ENCODE measurements at regions not wholly inside any gene's neighbourhood (a gene's known extent, or its start where the extent isn't known, plus 50 kb on each side); places are given as distances from the start of the nearest gene placed in this dataset.
A peak's percentile ranks its signal among the peaks of the same experiment; 100 is the strongest.
"Not testable (repeated sequence)": the region's sequence is repeated elsewhere in the genome, so short reads cannot be mapped to it uniquely, and the experiment has no call there.

DNA sequence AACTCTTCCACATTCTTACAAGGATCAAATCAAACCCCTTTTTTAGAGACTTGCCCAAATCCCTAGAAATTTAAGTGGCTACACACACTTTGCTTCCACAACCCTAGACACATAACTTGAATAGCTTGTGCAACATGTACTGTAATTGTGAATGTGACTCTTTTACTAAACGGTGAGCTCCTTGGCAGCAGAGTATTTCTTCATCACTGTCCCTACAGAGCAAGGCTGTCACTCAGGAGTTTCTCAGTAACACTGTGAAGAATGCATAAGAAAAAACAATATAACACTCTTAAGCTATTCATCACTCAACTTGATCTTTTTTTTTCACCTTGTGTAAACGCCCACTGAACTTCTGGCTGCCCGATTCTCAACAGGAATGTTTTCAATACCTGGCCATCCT, 53.8 kb upstream of the ADAMTS18 start:
- no peak overlapping the region for H3K4me3 ChIP-seq (ENCODE audit: low read depth, low read length)

DNA sequence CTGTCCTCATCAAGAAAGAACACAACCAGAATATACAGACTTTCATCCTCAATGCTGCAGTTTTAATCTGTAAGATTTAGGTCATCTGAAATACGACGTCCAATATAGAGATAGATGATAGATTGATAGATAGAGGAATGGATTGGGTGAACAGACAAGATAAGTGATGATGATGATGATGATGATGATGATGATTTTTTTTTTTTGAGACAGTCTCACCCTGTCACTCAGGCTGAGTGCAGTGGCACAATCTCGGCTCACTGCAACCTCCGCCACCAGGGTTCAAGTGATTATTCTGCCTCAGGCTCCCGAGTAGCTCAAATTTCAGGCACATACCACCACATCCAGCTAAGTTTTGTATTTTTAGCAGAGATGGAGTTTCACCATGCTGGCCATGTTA, 56.3 kb upstream of the ADAMTS18 start:
- H3K4me3 ChIP-seq (ENCODE audit: low read depth, low read length): no peak overlapping the region

More for the DNA sequence above, 53.8 kb upstream of the ADAMTS18 start:
- no peak for DNase-seq (ENCODE audit: low read depth)

DNA sequence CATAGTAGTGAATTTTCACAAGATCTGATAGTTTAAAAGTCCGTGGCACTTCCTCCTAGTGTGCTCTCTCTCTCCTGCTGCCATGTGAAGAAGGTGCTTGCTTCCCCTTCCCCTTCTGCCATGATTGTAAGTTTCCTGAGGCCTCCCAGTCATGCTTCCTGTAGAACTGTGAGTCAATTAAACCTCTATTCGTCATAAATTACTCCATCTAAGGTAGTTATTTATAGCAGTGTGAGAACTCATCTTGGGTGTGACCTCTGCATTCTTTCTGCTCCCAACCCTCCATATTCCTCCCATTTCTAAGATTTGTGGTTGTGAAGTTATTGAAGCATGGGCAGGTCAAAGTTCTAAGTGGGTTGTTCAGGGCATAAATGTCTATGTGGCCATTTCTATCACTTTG, 62.1 kb upstream of the ADAMTS18 start:
- no peak for DNase-seq (ENCODE audit: low read depth)
- no peak overlapping the region for H3K4me3 ChIP-seq (ENCODE audit: low read depth, low read length)

More for the DNA sequence above, 56.3 kb upstream of the ADAMTS18 start:
- DNase-seq (ENCODE audit: low read depth): no peak

DNA sequence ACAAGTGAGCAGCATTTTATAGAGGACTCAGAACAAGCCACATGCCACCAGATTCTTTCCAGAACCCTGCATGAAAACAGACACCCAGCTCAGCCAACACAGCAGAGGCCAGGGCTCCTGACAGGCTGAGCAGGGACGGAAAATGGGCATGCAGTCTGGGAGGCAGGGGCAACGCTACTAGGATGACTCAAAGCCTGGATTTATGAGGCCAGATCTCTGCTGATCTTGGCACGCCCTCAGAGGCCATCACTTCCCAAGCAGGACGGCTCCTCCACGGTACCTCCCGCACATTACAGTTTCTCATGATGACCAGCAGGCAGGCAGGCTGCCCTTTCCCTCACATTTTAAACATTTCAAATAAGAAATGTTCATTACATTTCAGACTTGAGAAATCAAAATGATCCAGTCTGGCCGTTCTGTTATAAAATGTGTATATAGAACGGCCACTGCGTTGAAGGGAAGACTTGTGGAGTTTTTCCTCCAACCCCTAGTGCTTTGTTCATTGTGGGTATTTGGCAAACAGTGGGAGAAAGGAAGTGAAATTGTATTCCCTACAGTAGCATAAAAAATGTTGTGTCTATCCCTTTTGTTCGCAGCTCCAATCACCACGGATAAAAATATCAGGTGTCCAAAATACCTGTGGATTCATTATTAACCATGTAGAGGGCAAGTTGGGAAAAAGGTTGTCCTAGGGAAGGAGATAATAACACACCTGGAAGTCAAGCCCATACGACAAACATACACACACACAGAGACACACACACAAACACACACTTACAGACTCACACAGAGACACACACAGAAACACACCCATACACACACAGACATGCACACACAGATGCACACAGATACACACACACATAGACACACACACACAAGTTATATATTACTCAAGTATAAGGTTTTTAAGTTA, 64.8 kb upstream of the ADAMTS18 start:
- DNase-seq (ENCODE audit: low read depth): peak; percentile 42
- no peak overlapping the region for H3K4me3 ChIP-seq (ENCODE audit: low read depth, low read length)

DNA sequence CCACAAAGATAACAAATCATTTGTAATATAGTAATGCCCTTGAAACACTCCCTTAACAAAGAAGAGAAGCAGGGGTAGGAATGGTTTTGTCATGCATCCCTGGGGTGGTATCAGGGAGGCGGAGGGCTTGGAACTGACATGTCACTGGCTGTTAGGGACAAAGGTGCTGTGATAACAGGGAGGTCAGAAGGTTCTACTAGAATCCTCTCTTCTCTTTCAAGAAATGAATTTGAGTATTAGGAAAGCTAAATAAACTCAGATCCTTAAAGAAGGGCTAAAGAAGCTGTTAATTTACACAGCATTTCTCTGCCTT, 65.4 kb upstream of the ADAMTS18 start:
- no peak for DNase-seq (ENCODE audit: low read depth)
- no peak overlapping the region for H3K4me3 ChIP-seq (ENCODE audit: low read depth, low read length)

DNA sequence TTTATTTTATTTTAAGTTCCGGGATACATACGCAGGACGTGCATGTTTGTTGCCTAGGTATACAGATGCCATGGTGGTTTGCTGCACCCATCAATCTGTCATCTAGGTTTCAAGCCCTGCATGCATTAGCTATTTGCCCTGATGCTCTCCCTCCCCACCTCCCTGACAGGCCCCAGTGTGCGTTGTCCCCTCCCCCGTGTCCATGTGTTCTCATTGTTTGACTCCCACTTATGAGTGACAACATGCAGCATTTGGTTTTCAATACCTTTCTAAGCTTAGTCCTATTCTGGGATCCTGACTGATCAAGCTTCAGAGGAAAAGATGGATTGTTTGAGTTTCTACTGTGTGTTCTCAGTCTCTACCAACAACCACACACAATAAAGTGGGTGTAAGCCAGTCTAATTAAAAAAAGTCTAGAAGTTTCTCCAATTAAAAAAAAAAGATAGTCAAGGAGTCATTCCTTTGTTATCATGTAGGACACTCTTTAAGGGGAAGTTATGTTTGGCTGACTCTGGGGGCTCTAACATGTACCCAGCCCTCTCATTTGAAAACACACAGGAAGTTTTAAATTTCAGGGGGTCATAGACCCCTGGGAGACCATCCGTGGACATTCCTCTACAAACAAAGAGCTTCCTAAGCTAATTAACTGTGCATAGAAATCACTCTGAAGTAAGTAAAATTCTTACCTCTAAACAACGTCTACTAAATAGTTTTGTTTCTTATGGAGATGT, 66.3 kb upstream of the ADAMTS18 start:
- no peak for DNase-seq (ENCODE audit: low read depth)
- no peak overlapping the region for H3K4me3 ChIP-seq (ENCODE audit: low read depth, low read length)

DNA sequence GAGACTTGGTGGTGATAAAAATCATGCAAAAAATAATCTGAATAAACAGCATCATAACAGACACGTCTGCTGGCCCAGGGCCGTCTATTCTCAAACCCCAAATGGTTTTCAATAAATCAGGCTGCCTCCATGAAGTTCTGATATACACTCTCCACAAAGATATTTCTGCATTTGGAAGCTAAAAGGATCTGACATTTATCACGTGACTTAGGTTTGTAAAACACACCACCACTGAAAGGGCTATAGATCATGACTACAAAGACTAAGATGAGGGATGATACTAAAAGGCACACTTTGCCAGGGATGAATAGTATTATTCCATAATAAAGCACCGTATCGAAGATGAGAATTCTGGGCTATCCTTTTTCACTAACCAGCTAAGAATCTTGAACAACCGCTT, 67.6 kb upstream of the ADAMTS18 start:
- H3K4me3 ChIP-seq (ENCODE audit: low read depth, low read length): no peak overlapping the region
- DNase-seq (ENCODE audit: low read depth): no peak

DNA sequence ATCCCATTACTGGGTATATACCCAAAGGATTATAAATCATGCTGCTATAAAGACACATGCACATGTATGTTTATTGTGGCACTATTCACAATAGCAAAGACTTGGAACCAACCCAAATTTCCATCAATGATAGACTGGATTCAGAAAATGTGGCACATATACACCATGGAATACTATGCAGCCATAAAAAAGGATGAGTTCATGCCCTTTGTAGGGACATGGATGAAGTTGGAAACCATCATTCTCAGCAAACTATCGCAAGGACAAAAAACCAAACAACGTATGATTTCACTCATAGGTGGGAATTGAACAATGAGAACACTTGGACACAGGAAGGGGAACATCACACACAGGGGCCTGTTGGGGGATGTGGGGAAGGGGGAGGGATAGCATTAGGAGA, 71.7 kb upstream of the ADAMTS18 start:
- not testable (repeated sequence) for DNase-seq (ENCODE audit: low read depth); H3K4me3 ChIP-seq (ENCODE audit: low read depth, low read length)

DNA sequence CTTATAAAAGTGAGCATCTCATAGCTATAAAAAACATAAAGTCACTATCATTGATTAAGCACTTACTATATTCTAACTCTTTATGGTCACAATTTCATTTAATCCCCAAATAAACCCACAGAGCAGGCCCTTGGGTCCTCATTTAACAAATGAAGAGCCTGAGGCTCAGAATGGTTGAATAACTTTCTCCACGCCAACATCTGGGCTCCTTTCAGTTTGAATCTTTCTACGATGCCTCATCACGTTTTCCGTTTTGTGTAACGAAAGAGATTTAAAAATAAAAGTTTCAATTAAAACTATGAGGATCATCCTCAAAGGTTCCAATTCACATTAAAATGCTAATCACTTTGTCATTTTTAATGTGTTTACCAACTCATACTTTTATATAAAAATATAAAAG, 74.2 kb upstream of the ADAMTS18 start:
- DNase-seq (ENCODE audit: low read depth): no peak
- H3K4me3 ChIP-seq (ENCODE audit: low read depth, low read length): no peak overlapping the region

DNA sequence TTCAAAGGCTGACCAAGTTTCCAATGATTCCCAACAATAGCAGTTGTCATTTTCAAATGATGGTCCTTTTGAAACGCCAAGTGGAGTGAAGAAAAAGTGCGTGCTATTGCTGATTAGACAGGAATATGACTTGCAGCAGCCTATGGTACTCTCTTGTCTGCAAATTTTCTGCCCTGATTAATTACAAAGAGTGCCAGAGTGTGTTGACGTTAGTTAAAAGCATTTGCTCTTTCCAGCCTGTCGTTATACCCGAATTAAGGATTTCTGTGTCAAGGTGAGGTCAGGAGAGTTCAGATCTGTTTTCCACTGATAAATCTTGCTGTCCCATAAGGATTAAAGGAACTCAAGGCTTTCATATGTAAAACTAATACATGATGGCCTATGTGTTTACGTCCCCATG, 75.0 kb upstream of the ADAMTS18 start:
- no peak overlapping the region for H3K4me3 ChIP-seq (ENCODE audit: low read depth, low read length)
- DNase-seq (ENCODE audit: low read depth): no peak

DNA sequence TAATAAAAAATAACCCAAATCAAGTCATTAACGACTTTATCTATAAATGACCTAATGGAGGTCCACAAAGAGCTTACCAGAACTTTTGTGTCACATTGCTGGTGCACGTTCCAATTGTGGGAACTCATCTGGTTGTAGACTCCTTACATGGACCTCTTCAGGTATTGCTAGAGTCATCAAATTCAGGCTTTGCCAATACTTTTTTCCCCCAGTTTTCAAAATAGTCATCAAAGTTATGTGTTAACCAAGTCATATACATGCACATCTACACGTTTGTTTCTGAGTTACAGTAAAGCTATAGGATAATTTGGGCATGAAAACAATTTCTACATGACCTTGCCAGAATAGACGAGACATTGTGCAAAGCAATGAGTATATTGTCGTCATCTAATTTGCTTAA, 76.2 kb upstream of the ADAMTS18 start:
- no peak for DNase-seq (ENCODE audit: low read depth)
- no peak overlapping the region for H3K4me3 ChIP-seq (ENCODE audit: low read depth, low read length)

DNA sequence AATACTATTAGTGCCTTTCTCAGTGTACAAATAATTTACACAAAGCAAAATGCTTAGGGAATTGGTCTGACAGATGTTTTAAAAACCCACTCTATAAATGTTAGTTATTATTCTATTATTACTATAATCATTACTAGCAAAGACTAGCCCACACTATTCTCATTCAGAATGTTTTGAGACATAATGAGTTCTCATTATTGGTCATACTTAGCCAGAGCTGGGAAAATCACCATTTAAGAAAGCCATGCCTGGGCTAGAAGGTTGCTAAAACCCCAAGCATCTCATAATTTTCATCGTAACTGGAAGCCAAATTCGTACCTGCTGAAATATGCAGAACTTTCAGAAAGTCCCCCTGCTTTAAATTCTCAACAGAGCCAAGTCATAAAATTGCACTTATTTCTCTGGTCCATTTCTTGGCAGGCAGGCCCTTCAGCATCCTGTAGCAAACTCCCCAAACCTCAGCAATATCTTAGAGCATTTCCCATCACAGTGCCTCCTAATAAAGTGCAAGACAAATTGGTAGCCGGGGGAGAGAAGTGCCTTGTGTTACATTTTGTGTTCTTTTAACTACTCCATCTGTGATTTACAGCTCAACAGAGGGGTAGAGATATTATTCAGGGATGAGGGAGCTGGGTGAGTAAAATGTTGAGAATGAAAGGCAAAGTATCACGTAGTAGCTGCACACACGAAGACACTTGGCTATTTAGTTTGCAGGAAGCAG, 79.8 kb upstream of the ADAMTS18 start:
- no peak overlapping the region for H3K4me3 ChIP-seq (ENCODE audit: low read depth, low read length)
- no peak for DNase-seq (ENCODE audit: low read depth)

DNA sequence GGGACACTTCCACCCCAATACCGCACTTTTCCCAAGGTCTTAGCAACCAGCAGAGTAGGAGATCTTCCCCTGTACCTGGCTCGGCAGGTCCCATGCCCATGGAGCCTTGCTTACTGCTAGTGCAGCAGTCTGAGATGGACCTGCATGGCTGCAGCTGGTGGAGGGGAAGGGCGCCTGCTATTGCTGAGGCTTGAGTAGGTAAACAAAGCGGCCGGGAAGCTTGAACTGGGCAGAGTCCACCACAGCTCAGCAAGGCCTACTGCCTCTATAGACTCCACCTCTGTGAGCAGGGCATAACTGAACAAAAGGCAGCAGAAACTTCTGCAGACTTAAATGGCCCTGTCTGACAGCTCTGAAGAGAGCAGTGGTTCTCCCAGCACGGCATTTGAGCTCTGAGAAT, 90.4 kb upstream of the ADAMTS18 start:
- DNase-seq (ENCODE audit: low read depth); H3K4me3 ChIP-seq (ENCODE audit: low read depth, low read length): not testable (repeated sequence)

DNA sequence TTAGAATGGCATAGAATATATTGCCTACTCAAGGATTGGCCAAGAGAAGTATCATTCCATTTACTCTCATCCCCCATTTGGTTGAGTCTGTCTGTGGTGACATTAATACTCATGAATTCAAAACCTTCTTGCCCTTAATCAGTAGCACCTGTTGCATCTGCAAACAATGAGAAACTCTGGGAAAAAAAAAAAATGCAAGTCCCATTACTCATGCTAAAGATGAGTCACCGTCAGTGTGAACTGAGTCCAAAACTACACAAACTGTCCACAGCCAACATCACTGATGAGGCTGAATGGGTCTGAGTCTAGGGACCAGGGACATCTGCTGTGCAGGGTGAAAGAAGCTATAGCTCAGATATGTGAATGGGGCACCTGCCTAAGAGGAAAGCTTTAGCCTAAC, 96.9 kb upstream of the ADAMTS18 start:
- H3K4me3 ChIP-seq (ENCODE audit: low read depth, low read length): no peak overlapping the region

DNA sequence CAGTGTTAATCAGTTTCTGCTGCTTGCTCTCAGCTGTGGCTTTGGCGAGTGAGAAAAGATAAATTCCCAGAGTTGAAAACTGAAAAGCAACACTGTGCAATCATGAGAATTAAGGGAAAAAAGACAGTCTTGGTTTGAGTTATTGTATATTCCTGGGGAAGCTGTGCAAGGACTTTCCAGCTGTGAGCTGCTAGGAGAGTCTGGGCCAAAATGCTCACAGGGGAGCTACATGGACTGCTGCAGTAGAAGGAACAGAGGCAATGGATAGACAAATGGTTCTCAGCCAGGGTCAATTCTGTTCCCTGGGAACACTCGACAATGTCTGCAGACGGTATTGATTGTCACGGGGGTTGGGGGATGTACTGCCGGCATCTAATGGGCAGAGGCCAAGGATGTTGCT, 102.0 kb upstream of the ADAMTS18 start:
- DNase-seq (ENCODE audit: low read depth): no peak
- no peak overlapping the region for H3K4me3 ChIP-seq (ENCODE audit: low read depth, low read length)

More for the DNA sequence above, 96.9 kb upstream of the ADAMTS18 start:
- DNase-seq (ENCODE audit: low read depth): peak; percentile 20

DNA sequence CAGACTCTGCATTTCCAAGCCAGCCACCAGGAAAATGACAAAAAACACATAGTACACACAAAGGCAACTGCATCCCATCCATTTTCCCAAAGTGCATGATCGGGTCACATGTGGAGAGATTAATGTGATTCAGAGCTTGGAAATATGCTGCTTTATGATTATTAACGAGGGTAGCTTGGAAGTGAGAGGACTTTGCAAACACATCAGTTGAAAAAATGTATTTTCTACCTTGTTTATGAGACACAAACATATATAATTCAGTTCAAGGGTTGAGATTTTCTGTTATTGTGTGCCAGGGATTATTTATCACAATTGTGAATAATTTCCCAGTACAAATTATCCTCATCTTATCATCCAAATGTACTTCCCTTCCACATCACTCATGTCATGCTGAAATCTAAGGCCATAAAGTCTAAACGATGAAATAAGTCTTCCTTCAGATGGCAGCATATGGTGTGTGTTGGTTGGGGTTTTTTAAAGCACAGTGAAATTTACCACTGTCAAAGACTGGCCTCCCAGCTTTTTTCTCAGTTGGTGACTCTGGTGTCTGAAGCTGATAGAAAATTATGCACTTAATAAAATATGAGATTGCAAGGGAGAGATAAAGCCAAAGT, 104.7 kb upstream of the ADAMTS18 start:
- no peak overlapping the region for H3K4me3 ChIP-seq (ENCODE audit: low read depth, low read length)
- no peak for DNase-seq (ENCODE audit: low read depth)

DNA sequence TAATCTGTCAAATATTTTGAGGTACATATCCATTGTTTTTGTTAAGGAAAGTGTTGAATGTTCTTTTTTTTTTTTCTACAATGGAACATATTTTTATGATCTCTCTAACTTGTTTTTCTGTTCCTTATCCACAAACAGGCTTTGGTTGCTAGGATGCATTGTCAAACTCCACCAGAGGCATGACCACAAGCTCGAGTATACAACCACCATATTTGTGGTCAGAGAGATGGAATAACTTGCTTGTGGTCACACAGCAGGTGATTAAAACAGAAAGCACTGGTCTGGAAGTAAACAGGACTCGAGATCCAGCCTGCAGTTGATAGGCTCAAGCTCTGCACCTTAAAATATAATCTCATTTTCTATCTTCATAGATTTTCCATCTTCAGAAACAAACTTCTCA, 105.8 kb upstream of the ADAMTS18 start:
- DNase-seq (ENCODE audit: low read depth): no peak
- H3K4me3 ChIP-seq (ENCODE audit: low read depth, low read length): no peak overlapping the region

DNA sequence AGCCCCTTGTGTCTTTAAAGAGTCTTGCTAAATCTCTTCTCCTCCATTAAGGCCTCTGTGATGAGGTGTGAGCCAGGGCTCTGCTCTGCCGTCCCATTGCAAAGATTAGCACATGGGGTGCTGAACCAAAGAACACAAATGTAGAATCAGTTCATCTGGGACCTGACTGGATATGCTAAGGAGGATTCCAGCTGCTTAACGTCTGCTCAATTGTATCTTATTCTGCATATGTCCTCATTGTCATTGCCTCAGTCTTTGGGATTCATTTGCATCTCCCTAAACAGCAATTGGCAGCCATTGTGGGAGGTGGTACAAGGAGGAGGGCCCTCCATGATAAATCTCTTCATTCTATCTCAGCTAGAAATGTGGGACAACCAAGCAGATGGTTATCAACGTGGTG, 106.3 kb upstream of the ADAMTS18 start:
- DNase-seq (ENCODE audit: low read depth): no peak

DNA sequence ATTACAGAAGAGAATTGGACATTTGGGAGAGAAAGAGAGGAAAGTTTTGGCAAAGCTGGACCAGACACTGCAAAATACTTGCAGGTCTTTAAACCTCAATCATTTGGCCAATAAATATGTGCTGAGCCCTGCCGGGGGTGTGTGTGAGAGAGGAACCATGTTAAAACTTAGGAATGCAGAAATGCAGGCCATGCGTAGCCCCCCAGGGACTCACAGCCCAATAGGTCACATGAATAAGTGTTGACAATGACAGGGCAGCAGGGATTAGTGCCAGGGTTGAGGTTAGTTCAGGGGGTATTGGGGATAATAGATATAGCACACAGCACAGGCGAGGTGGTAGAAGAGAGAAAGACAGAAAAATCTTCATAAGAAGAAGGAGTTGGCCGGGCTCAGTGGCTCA, 113.3 kb upstream of the ADAMTS18 start:
- no peak for DNase-seq (ENCODE audit: low read depth)
- no peak overlapping the region for H3K4me3 ChIP-seq (ENCODE audit: low read depth, low read length)

More for the DNA sequence above, 106.3 kb upstream of the ADAMTS18 start:
- H3K4me3 ChIP-seq (ENCODE audit: low read depth, low read length): no peak overlapping the region

DNA sequence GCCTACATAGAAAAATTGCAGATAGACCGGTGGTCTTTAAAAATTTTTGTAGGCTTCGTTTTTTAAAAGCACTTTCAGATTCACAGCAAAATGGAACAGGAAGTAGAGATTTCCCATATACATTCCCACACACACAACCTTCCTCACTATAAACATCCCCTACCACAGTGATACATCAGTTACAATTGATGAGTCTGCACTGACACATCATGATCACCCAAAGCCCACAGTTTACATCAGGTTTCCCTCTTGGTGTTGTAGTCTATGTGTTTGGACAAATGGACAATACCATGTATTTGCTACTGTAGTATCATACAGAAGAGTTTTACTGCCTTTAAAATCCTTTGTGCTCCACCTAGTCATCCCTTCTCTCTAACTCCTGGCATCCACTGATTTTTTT, 113.9 kb upstream of the ADAMTS18 start:
- peak; percentile 10 for DNase-seq (ENCODE audit: low read depth)
- no peak overlapping the region for H3K4me3 ChIP-seq (ENCODE audit: low read depth, low read length)

Data from skeletal muscle cell (primary cell).